Vagina (tissue), 2 donors: ENCODE measurements at regions not wholly inside any gene's neighbourhood (a gene's known extent, or its start where the extent isn't known, plus 50 kb on each side); places are given as distances from the start of the nearest gene placed in this dataset.

Experiments
- DNase-seq, 2 donors: peaks; one replicate each; pipeline ENCODE4 v3.0.0-alpha.2; 2017; ENCODE audit errors: extremely low spot score in 2 of 2
- H3K27ac ChIP-seq: fragments of 200-600 bp; sonication (generic); one replicate; pipeline ENCODE4 v1.5.1; 2019
- H3K27me3 ChIP-seq: fragments of 200-600 bp; sonication (generic); one replicate; pipeline ENCODE4 v1.5.1; 2019
- H3K36me3 ChIP-seq, 2 donors: fragments of 200-600 bp; sonication (generic); one replicate each; pipeline ENCODE4 v1.5.1; 2017 to 2019
- H3K4me1 ChIP-seq: fragments of 200-600 bp; sonication (generic); one replicate; pipeline ENCODE4 v1.5.1; 2019
- H3K4me3 ChIP-seq, 2 donors: fragments of 200-600 bp; sonication (generic); 1 replicate in 1 of 2; 2 replicates in 1 of 2; pipeline ENCODE4 v1.5.1; 2016 to 2019
- H3K9me3 ChIP-seq: fragments of 200-600 bp; sonication (generic); one replicate; pipeline ENCODE4 v1.5.1; 2019
- POLR2A ChIP-seq, 2 donors: fragments of 450-650 bp; IDR thresholded peaks; one replicate each; pipeline ENCODE4 v1.6.1; 2017; ENCODE audit warnings: antibody characterized with exemption in 2 of 2, mild to moderate bottlenecking in 2 of 2, moderate library complexity in 2 of 2
- POLR2AphosphoS5 ChIP-seq, 2 donors: sonication (generic); formaldehyde crosslinking; IDR thresholded peaks; one replicate each; pipeline ENCODE4 v1.9.0; 2017; ENCODE audit warnings: antibody characterized with exemption in 2 of 2, mild to moderate bottlenecking in 2 of 2, low read depth in 1 of 2; ENCODE audit not compliant: insufficient read depth in 1 of 2
- intact Hi-C: fragments of 100-400 bp; cut with DNase I; formaldehyde crosslinking; loops from one replicate; pipeline ENCODE4 v1.15.1; 2023
- TF ChIP-seq, protein P1 (sequence below), 3 experiments: fragments of 450-650 bp in 2 of 3; fragments of 200-600 bp in 1 of 3; sonication (generic) in 1 of 3; IDR thresholded peaks; one replicate each; pipeline ENCODE4 v1.5.1; 2017 to 2019; ENCODE audit warnings: antibody characterized with exemption in 3 of 3, mild to moderate bottlenecking in 2 of 3, moderate library complexity in 2 of 3

DNA sequence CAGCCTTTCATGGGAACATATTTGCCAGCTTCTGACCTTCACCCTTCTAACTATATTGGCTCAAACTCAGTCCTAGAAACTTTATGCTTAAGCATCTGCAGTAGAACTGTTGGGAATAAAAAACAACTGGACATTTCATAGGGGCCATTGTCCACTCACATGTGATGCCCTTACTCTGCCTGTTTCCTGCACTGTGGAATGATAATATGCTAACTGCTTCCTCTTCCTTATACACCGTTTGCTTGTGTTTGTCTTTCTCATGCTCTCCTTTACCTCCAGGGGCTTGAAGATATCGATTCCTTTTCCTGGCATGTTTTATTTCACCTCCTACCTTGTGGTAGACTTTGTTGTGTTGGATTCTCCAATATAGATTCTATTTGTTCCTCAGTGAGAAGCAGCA is 333.0 kb upstream of the DDI1 start:
- Histone ChIP-seq H3K4me1 (peaks cover 9% of the 10 kb centered on the region), H3K9me3 (no peaks in the 10 kb centered on the region), H3K27me3 (no peaks in the 10 kb centered on the region), H3K27ac (no peak overlapping the region), H3K4me3 (no peak overlapping the region), H3K36me3 (no peaks in the 10 kb centered on the region)
- TF ChIP-seq, protein P1, sequence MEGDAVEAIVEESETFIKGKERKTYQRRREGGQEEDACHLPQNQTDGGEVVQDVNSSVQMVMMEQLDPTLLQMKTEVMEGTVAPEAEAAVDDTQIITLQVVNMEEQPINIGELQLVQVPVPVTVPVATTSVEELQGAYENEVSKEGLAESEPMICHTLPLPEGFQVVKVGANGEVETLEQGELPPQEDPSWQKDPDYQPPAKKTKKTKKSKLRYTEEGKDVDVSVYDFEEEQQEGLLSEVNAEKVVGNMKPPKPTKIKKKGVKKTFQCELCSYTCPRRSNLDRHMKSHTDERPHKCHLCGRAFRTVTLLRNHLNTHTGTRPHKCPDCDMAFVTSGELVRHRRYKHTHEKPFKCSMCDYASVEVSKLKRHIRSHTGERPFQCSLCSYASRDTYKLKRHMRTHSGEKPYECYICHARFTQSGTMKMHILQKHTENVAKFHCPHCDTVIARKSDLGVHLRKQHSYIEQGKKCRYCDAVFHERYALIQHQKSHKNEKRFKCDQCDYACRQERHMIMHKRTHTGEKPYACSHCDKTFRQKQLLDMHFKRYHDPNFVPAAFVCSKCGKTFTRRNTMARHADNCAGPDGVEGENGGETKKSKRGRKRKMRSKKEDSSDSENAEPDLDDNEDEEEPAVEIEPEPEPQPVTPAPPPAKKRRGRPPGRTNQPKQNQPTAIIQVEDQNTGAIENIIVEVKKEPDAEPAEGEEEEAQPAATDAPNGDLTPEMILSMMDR (IDR thresholded peaks at IDR 0.05), result no peak
- TF ChIP-seq POLR2A (IDR thresholded peaks at IDR 0.05), result no peak
- TF ChIP-seq POLR2AphosphoS5 (IDR thresholded peaks at IDR 0.05; ENCODE audit: insufficient read depth in 1 of 2, low read depth in 1 of 2), result no peak
- no peak for DNase-seq
- intact Hi-C loops, result no loop called here

DNA sequence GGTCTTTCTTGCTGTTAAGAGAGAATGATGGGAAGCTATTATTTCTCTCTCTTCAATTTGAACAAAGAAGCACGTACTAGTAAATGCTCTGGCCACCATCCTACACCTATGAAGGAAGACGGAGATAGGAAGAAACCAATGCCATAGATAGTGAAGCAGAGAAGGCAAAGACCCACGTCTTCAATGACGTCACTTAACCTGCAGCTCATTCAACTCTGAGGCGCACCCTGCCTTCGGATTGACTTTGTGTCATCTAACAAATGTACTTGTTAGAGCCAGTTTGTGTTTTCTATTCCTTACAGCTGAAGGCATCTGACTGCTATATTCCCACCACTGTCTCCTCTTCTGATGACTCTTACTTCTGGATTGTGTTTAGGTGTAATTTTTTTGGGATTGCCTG is 332.5 kb upstream of the DDI1 start:
- no peak for DNase-seq
- TF ChIP-seq, protein P1 (IDR thresholded peaks at IDR 0.05), result no peak
- TF ChIP-seq POLR2AphosphoS5 (IDR thresholded peaks at IDR 0.05; ENCODE audit: insufficient read depth in 1 of 2, low read depth in 1 of 2) (no peak), POLR2A (IDR thresholded peaks at IDR 0.05) (no peak)
- H3K27me3 ChIP-seq, result no peaks in the 10 kb centered on the region
- peaks cover 9% of the 10 kb centered on the region for H3K4me1 ChIP-seq
- H3K36me3 ChIP-seq, result no peaks in the 10 kb centered on the region
- H3K27ac ChIP-seq, result no peak overlapping the region
- no peak overlapping the region for H3K4me3 ChIP-seq
- intact Hi-C loops, result no loop called here
- no peaks in the 10 kb centered on the region for H3K9me3 ChIP-seq

DNA sequence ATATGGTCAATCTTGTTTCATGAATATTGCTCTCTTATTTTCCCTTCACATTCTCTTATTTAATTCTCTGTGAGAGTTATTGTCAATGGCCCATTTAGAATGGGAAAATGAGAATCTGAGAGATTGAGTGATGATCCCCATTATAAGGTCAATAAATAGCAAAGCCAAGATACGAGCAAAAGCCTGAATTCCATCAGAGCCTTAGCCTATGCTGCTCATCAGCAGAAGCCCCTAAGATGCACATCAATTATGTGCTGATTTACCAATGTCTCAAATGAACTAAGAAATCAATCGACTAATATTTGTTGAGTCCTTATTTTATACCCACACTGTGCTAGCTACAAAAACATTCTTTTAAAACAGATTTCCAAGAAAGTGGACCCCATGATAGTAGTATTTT is 330.8 kb upstream of the DDI1 start:
- TF ChIP-seq POLR2AphosphoS5 (IDR thresholded peaks at IDR 0.05; ENCODE audit: insufficient read depth in 1 of 2, low read depth in 1 of 2) (no peak), POLR2A (IDR thresholded peaks at IDR 0.05) (no peak)
- TF ChIP-seq, protein P1 (IDR thresholded peaks at IDR 0.05), result no peak
- no peaks in the 10 kb centered on the region for H3K36me3 ChIP-seq
- DNase-seq, result no peak
- intact Hi-C loops, result no loop called here
- H3K4me3 ChIP-seq, result no peak overlapping the region
- peaks cover 9% of the 10 kb centered on the region for H3K4me1 ChIP-seq
- H3K9me3 ChIP-seq, result no peaks in the 10 kb centered on the region
- H3K27me3 ChIP-seq, result no peaks in the 10 kb centered on the region
- no peak overlapping the region for H3K27ac ChIP-seq

DNA sequence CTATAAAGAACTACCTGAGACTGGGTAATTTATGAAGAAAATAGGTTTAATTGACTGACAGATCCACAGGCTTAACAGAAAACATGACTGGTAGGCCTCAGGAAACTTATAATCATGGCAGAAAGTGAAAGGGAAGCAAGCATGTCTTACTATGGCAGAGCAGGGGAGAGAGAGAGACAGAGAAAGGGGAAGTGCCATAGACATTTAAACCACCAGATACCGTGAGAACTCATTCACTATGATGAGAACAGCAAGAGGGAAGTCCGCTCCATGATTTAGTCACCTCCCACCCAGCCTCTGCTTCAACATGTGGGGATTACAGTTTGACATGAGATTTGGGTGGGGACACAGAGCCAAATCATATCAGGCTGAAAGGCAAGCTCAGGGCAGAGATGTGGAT is 327.1 kb upstream of the DDI1 start:
- no peaks in the 10 kb centered on the region for H3K36me3 ChIP-seq
- H3K27me3 ChIP-seq, result no peaks in the 10 kb centered on the region
- intact Hi-C loops, result no loop called here
- H3K9me3 ChIP-seq, result no peaks in the 10 kb centered on the region
- no peak for DNase-seq
- TF ChIP-seq, protein P1 (IDR thresholded peaks at IDR 0.05), result no peak
- TF ChIP-seq POLR2A (IDR thresholded peaks at IDR 0.05), result no peak
- TF ChIP-seq POLR2AphosphoS5 (IDR thresholded peaks at IDR 0.05; ENCODE audit: insufficient read depth in 1 of 2, low read depth in 1 of 2), result no peak
- H3K4me3 ChIP-seq, result no peak overlapping the region
- H3K27ac ChIP-seq, result no peak overlapping the region
- no peaks in the 10 kb centered on the region for H3K4me1 ChIP-seq

DNA sequence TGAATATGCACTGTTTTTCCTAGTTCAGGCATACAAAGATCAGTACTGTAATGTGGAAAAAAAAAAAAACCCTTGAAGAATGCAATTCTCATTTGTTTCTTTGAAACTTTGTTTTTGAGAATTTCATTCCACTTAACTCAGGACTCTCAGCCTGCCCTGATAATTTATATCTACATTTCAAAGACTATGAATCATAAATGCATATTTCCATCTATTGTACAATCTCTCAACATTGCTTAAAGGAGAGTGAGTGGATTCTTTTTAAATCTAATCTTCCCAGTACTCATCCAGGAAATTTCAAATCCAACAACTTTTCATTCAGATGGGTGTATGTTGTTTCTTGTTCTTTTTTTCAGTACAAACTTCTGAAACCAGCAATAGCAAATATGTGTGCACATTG is 322.2 kb upstream of the DDI1 start:
- H3K9me3 ChIP-seq, result no peaks in the 10 kb centered on the region
- no peak overlapping the region for H3K27ac ChIP-seq
- no peak for DNase-seq
- no peaks in the 10 kb centered on the region for H3K27me3 ChIP-seq
- TF ChIP-seq, protein P1 (IDR thresholded peaks at IDR 0.05), result no peak
- TF ChIP-seq POLR2A (IDR thresholded peaks at IDR 0.05) (no peak), POLR2AphosphoS5 (IDR thresholded peaks at IDR 0.05; ENCODE audit: insufficient read depth in 1 of 2, low read depth in 1 of 2) (no peak)
- H3K4me1 ChIP-seq, result no peaks in the 10 kb centered on the region
- no peak overlapping the region for H3K4me3 ChIP-seq
- H3K36me3 ChIP-seq, result no peaks in the 10 kb centered on the region
- intact Hi-C loops, result no loop called here
